HG03354 (cell line): ENCODE measurements at regions not wholly inside any gene's neighbourhood (a gene's known extent, or its start where the extent isn't known, plus 50 kb on each side); places are given as distances from the start of the nearest gene placed in this dataset.
"Not testable (repeated sequence)": the region's sequence is repeated elsewhere in the genome, so short reads cannot be mapped to it uniquely, and the experiment has no call there.

Experiments
- ATAC-seq: cut with Tn5 transposase; IDR thresholded peaks from one replicate; pipeline ENCODE4 v1.9.1; 2021; ENCODE audit warnings: mild to moderate bottlenecking; ENCODE audit not compliant: unreplicated experiment, poor library complexity, severe bottlenecking

DNA sequence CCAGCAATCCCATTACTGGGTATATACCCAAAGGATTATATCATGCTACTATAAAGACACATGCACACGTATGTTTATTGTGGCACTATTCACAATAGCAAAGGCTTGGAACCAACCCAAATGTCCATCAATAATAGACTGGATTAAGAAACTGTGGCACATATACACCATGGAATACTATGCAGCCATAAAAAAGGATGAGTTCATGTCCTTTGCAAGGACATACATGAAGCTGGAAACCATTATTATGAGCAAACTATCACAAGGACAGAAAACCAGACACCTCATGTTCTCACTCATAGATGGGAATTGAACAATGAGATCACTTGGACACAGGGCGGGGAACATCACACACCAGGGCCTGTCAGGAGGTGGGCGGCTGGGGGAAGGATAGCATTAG lies 92.8 kb upstream of the SLC1A3 start:
- not testable (repeated sequence) for ATAC-seq

DNA sequence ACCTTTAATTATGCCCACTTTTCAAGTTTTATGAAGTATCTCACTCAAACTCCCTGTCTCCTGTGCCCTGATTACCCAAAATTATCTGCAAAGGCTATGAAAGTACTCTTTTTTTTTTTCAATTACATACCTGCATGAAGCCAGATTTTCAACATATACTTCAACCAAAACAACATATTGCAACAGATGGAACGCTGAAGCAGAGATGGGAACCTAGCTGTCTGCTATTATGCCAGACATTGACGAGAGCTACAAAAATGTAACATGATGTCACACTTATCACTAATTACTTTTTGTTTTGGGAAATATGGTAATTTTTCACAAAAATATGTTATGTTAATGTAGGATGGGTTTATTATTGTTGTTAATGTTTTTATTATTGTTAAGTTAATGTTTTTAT lies 86.5 kb upstream of the SLC1A3 start:
- no peak for ATAC-seq

DNA sequence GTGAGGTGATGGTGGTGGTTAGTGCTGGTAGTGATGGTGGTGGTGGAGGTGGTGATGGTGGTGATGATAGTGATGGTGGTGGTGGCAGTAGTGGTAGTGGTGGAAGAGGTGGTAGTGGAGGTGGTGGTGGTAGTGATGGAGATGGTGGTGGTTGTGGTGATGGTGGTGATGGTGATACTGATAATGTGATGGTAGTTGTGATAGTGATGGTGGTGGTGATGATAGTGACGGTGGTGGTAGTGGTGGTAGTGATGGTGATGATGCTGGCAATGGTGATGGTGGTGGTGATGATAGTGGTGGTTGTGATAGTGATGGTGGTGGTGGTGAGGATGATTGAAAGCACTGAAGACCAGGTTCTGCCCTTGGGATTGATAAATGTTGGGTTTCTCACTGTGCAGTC lies 85.2 kb upstream of the SLC1A3 start:
- no peak for ATAC-seq

DNA sequence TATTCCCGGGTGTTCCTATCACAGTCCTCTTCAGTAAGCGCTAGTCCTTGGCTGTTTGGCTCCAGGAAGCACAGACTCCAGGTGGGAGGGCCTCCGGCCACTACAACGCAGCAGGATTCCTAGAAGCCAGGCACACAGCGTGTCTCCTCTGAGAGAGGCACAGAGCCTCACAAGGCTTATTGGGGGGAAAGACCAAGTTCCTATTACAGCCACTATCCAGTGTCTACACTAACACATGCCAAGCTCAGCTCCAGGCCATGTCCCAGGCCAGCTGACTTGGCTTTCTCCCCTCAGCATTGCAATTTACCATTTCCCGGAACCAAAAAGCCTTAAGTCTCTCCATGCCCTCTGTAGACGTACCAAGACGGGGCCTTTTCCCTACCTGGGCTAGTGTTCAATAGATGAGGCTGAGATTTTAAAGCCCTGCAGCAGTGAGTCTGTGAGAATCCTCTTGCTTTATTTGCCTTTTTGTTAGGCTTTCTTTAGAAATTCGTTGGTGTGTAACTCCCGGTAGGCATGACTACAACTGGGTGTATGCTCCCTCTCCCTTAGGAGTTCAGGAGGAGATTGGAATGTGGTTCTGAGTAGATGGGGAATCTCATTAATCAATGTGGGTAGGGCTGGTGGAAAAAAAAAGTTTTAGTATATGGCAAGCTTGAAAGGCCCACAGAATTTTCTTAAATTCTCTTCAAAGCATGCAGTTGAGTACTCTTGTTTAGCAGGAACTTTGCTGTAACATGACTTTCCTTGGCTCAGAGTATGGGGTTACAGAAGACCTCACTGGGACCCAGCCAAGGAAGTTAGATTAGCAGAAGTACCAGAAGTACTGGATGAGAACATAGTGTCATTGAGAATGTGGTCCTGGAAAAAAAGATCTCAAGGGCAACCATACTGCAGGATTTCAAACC lies 84.3 kb upstream of the SLC1A3 start:
- ATAC-seq = no peak

DNA sequence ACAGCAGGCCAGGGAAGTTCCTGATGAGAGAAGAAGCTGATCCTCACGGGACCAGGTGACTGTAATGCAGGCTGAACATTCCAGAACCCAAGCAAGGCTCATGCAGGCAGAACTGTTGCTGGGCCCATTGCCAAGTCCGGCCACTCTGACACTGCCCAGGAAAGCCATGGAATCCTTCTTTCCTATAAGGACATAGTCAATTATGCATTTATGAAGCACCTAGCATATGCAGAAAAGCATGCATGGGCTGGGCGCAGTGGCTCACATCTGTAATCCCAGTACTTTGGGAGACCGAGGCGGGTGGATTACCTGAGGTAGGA lies 83.7 kb upstream of the SLC1A3 start:
- no peak for ATAC-seq

DNA sequence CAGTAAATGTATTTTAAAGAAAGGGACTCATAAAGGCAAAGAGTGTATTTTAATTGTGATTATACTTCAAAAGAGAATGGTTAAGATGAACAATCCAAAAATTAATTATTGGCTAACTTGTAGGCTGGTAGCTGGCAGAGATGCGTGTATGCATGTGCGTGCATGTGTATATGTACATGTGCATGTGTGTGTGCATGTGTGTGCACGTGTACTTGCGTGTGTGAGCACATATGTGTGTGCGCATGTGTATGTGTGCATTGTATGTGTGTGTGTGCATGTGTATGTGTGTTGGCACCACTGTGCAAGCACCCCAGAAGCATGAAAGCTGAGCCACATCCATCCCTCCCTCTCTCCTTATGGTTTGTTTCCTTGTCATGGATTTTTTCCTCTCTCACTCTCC lies 83.0 kb upstream of the SLC1A3 start:
- no peak for ATAC-seq

DNA sequence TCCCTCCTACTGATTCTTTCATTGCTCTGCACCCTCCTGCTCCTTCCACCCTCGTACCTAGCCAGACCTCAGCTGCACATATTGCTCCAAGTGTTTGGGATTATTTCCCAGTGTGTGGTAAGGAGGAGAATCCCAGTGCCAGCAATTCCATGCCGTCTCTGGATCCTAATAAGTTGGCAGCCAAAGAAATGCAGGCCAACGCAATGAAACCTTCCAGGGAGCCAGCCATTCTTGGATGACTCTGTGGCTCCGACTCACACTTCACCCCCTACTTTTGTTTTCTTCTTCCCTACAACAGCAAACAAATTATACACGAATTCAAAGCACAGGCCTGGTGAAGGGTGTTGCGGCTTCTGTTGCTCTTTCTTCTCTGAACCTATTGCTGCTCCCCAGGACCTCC lies 82.5 kb upstream of the SLC1A3 start:
- no peak for ATAC-seq

DNA sequence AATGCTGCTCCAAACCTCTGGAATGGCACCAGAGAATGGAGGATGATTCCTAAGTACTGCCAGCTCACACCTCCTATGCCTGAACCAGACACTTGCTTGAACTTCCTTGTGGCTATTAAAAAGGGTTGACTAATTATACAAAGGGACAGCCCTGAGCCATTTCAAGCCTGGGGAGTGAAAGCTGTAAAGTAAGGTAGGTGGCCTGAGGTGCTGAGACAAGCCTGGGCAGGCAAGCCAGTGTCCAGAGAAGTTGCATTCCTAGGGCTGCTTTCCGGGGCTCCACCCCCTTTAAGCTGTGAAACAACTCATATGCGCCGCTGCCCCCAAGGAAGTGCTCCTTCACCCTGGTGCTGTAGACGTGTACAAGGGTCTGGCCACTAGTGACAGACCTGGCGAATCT lies 79.9 kb upstream of the SLC1A3 start:
- ATAC-seq = no peak

DNA sequence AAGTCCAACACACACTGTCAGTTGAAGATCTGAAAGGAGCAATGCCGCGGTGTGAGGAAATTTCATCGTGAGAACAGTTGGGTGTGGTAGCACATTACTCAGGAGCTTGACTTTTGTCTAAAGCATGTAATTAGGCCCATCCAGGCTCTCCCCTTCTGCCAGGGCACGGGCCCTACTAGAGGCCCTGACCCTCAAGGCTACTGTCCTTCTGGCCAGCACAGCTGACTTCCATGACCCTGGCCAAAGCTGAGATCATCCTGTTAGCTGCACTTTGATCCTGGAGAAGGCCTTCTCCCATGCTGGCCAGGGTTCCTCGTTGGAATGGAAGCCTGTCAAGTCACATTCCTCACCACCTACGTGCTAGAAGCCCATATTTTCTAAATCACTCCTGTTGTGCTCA lies 77.8 kb upstream of the SLC1A3 start:
- ATAC-seq = no peak

DNA sequence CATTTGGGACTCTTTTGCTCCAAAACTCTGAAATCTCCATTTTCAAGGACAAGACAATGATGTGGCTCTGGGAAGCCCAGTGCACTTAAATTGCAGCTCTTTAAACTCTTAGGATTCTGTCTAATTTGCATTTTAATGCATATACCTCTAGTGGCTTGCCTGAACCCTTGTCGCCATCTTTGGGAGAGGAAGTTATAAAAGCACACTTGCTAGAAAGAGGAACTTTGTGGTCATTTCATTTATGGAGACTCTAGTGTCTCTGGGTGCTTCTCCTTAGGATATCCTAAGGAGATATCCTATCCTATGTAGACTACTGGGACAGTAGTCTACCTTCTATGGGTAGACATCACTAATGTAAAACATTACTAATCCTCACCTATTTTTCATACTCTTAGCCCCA lies 77.3 kb upstream of the SLC1A3 start:
- ATAC-seq = no peak

DNA sequence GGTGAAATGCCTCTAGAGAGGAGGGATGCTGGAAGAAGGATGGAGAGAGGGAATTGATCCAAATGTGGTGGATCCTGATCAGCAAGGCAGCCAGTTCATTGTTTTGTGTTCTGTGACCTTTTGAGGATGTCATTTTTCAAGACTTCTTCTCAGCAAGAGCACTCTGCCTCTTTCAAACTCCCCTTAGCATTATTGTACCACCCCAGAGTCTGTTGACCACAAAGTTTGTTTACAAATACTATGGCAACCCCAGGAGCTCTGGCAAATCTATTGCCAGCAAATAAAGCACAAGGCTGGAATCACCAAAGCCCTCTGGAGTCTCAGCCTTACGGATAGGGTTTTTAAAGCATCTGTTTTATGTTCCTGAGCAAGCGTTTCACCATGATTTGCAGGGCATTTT lies 76.2 kb upstream of the SLC1A3 start:
- no peak for ATAC-seq

DNA sequence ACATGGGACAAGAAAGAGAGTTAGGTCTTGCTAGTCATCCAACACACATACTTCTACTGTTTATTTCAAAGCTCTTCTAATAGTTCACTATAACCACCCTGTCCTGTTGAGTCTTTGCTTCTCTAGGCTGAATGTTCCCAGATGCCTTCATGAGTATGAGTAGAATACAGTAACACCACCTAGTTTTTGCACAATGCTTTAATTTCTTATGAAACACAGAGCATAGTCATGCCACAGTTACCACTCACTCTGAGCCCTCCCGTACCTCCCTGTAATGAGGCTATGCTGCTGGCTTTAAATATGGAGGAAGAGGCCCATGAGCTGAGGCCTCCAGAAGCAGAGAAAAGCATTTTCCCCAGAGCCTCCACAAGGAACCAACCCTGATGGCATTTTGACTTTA lies 75.0 kb upstream of the SLC1A3 start:
- no peak for ATAC-seq

DNA sequence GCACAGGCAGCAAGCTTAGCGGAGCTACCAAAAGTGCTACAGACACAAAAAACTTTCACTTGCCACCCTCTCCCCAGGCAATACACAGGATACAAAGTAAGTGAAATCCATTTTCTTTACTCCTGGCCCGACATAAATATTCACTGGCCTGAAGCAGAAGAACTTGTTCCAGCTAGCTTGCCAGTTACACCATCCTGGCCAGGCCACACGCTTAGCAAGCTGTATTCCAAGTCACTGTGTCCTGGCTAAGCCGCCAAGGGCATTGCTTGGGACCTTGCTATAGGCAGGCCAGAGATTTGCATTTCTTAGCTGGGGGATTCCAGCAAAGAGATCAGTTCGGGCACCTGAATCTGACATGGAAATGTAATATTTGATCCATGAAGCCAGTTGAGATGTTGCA lies 71.0 kb upstream of the SLC1A3 start:
- no peak for ATAC-seq

DNA sequence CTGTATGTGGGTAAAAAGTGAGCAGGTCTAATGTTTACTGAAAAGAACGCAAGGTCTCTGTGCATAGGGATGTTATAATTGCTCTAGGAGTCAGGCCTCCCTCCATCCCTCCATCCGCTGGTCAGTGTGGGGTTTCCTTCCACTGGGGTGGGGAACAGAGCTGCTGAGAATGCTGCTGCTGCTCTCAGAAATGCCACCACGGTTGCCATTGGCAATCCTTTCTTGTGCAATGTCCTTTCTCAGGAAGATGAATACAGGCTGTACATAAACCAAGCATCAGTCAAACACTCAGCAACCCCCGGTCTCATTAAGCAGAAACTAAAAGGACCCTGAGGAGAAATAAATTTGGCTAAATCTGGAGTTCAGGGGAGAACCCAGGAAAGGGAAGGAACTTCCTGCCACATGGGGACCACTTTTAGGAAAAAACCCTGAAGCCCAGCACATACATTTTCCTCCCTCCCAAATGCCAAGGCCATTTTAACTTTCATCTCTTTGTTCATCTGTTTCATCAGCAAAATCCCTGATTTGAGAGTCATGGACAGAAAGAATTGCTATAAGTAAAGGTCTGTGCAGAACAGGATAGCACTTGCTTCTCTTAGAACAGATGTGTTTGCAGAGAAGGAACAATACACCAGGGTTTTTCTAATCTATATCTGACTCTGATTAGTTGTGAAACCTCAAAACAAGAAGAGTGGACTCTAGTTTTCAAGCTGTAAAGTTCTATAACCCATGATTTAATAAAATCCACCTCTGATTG lies 70.4 kb upstream of the SLC1A3 start:
- ATAC-seq = no peak

DNA sequence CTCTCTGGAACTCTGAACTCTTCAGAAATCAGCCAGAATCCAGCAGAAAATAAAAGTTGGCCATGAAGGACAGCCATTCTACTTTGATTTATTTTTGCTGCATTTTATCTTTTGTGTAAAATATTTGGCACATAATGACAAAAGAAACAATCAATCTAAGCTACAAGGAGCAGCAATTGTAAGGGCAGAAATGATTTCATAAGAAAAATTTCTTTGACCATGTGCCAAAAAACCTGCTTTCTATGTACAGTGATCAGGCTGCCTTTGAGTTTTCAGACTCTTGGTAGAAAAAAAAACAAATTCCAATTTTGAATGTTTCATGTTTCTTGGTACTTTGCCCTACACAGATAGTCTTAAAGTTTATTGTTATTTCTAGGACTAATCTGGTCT lies 69.8 kb upstream of the SLC1A3 start:
- ATAC-seq = no peak

DNA sequence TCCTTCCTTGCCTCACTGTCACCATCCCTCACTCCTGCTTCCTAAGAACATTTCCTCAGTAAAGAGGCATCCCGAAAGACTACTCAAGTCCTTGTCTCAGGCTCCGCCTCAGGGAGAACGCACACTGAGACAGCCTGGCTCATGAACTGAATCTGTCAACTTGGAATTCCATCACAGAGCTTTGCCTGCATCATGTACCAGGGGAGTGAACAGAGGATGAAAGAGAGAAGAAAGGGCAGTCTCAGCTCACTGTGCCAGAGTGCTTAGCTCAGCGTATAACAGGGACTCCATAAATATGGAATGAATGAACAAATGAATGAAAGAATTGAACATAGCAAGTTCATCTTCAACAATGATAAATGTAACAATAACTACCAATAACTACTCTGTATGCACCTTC lies 68.7 kb upstream of the SLC1A3 start:
- ATAC-seq = no peak

DNA sequence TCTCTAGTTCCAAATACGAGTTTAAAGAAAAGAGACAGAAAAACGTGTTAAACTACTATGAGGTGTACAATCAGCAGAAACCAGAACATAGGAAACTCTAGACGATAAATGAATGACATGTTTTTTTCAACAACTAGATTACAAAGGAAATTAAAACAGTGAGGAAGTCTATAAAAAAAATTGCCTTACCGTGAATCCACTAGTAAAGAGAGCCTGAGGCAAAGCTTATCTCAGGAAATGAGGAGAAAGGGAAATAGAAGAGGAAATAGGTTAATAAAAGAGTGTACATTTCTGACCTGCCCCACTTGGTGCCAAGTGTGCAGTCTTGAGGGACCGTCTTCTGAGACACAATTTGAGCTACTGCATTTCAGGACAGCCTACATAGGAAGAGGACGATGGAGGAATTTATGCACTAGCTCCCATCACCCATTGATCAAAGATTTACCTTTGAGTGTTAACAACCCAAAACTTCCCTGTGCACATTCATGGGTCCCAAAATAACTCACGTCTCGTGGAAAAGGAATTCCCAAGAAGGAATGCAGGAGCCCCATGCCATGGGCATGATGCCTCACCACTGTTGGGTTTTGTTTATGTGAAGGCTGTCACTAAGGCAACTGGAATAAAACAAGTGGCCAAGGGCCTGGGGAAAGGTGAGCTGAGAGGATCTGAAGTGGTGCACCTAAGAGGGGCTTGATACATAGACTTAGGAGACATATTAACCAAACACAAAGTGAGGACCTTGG lies 53.6 kb upstream of the SLC1A3 start:
- no peak for ATAC-seq

DNA sequence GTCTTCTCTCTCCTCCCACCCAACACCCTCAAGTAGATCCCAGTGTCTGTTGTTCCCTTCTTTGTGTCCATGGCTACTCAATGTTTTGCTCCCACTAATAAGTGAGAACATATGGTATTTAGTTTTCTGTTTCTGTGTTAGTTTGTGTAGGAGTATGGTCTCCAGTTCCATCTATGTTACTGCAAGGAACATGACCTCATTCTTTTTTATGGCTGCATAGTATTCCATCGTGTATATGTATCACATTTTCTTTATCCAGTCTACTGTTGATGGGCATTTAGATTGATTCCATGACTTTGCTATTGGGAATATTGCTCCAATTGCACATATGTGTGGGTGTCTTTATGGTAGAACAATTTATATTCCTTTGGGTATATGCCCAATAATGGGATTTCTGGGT lies 51.4 kb upstream of the SLC1A3 start:
- not testable (repeated sequence) for ATAC-seq
